ENCODE measurements at regions not wholly inside any gene's neighbourhood (a gene's known extent, or its start where the extent isn't known, plus 50 kb on each side); places are given as distances from the start of the nearest gene placed in this dataset.

- intact Hi-C loops (cut with micrococcal nuclease; ENCODE audit: unreplicated experiment) = loop anchor here (1.0 to 10.0 kb wide), 3 partner anchors 57 to 576 kb away; no protein-coding TSS in a partner anchor
- peaks cover 53% of the 10 kb centered on the region for H3K4me1 Mint-ChIP-seq (ENCODE audit: low read depth, unreplicated experiment)
- no peak overlapping the region for H3K4me3 Mint-ChIP-seq (ENCODE audit: unreplicated experiment)
- CTCF ChIA-PET = no interaction called here
- H3K9me3 ChIP-seq = peaks cover 6% of the 10 kb centered on the region; the same call in 1 of the 2 replicates
- H3K4me3 ChIP-seq (ENCODE audit: low read depth, low read length) = no peak overlapping the region
- no TSS peak for BruUV-seq (replicated peaks)
- POLR2A ChIA-PET = no interaction called here
- peaks cover 34% of the 10 kb centered on the region for H3K4me1 ChIP-seq
- no peak for TF ChIP-seq CTCF (IDR thresholded peaks at IDR 0.05; ENCODE audit: insufficient read depth in 1 of 2, low read depth in 1 of 2, low read length in 1 of 2, severe bottlenecking in 1 of 2, unreplicated experiment in 1 of 2)
- no peaks in the 10 kb centered on the region for H3K36me3 ChIP-seq (ENCODE audit: control insufficient read depth, insufficient read depth, low read length)
- peak overlapping the region; percentile 72 for H3K27ac Mint-ChIP-seq (ENCODE audit: unreplicated experiment)
- no peaks in the 10 kb centered on the region for H3K36me3 Mint-ChIP-seq (ENCODE audit: insufficient read depth, unreplicated experiment)
- H3K27me3 ChIP-seq (replicated peaks; ENCODE audit: control insufficient read depth, insufficient read depth, low read length) = no peaks in the 10 kb centered on the region
- DNase-seq = peak in 1 of 2 experiments; percentile 11
- peaks cover 16% of the 10 kb centered on the region for H3K9me3 Mint-ChIP-seq (ENCODE audit: unreplicated experiment)
- no peaks in the 10 kb centered on the region for H3K27me3 Mint-ChIP-seq (ENCODE audit: insufficient read depth, unreplicated experiment)
Observed at GRCh38 chr1:157368363-157368762, 184.0 kb downstream of the FCRL5 start.

DNA sequence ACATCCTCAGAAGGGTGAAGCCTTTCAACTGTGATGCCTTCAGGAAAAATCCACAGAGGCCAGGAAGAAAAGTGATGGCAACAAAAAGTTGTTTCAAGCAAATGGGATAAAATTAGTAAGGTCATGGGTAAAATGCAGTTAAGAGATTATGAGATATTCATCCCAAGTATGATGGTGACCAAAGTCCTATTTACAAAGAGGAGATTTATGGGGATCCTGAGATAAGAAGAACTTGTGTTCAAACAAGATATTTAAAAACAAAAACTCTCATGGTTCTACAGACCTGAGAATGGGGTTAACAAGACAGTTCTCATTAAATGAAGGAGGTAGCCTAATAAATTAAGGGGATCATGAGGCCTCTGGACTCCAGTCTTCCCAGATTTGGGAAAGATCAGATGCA, 184.4 kb downstream of the FCRL5 start:
- Mint-ChIP-seq H3K4me3 (ENCODE audit: unreplicated experiment) (peak overlapping the region; percentile 35), H3K27ac (ENCODE audit: unreplicated experiment) (peak overlapping the region; percentile 72), H3K36me3 (ENCODE audit: insufficient read depth, unreplicated experiment) (no peaks in the 10 kb centered on the region), H3K4me1 (ENCODE audit: low read depth, unreplicated experiment) (peaks cover 53% of the 10 kb centered on the region), H3K9me3 (ENCODE audit: unreplicated experiment) (peaks cover 16% of the 10 kb centered on the region), H3K27me3 (ENCODE audit: insufficient read depth, unreplicated experiment) (no peaks in the 10 kb centered on the region)
- no peaks in the 10 kb centered on the region for H3K36me3 ChIP-seq (ENCODE audit: control insufficient read depth, insufficient read depth, low read length)
- DNase-seq = no peak
- no peak overlapping the region for H3K4me3 ChIP-seq (ENCODE audit: low read depth, low read length)
- intact Hi-C loops (cut with micrococcal nuclease; ENCODE audit: unreplicated experiment) = loop anchor here (1.0 to 10.0 kb wide), 5 partner anchors 9 to 577 kb away; no protein-coding TSS in a partner anchor
- TF ChIP-seq CTCF (IDR thresholded peaks at IDR 0.05; ENCODE audit: insufficient read depth in 1 of 2, low read depth in 1 of 2, low read length in 1 of 2, severe bottlenecking in 1 of 2, unreplicated experiment in 1 of 2) = no peak
- H3K27me3 ChIP-seq (replicated peaks; ENCODE audit: control insufficient read depth, insufficient read depth, low read length) = no peaks in the 10 kb centered on the region
- H3K9me3 ChIP-seq = peaks cover 6% of the 10 kb centered on the region; the same call in 1 of the 2 replicates
- BruUV-seq (replicated peaks) = no TSS peak
- CTCF ChIA-PET = no interaction called here
- POLR2A ChIA-PET = no interaction called here
- H3K4me1 ChIP-seq = peaks cover 34% of the 10 kb centered on the region

DNA sequence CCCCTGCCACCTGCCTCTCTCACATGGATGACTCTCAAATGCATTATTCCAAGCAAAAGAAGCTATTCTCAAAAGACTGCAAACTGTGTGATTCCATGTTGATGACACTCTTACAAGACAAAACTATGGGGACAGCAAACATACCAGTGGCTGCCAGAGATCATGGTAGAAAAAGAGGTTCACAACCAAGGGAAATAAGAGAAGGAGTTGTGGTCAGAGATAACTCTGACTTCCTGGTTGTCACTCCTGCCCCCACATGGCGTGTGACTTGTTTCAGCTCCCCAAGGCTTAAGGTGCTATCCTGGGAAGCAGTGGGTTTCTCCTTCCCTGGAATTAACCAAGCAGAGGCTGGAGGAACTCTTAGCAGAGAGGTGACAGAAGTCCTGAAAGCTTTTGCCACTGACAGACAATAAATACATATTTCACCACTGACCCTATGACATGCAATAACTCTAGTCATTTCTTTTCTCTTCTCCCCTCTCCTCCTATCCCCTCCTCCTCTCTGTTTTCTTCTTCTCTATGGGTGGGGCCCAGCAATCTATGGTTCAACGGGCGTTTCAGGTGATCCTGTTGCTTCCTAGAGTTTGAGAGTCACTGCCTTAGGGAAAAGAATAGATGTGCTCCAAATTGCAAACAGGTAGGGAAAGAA, 185.1 kb downstream of the FCRL5 start:
- CTCF ChIA-PET = interaction anchor here (1.4 kb wide), 1 partner anchor 213 kb away, joined by 3 read pairs; no protein-coding TSS in a partner anchor

More for the DNA sequence above, 185.1 kb downstream of the FCRL5 start:
- DNase-seq = peak; percentile 12 to 51
- TF ChIP-seq CTCF (IDR thresholded peaks at IDR 0.05; ENCODE audit: insufficient read depth in 1 of 2, low read depth in 1 of 2, low read length in 1 of 2, severe bottlenecking in 1 of 2, unreplicated experiment in 1 of 2) = no peak
- Mint-ChIP-seq H3K4me3 (ENCODE audit: unreplicated experiment) (peak overlapping the region; percentile 35), H3K27ac (ENCODE audit: unreplicated experiment) (peak overlapping the region; percentile 72), H3K27me3 (ENCODE audit: insufficient read depth, unreplicated experiment) (no peaks in the 10 kb centered on the region), H3K4me1 (ENCODE audit: low read depth, unreplicated experiment) (peaks cover 49% of the 10 kb centered on the region), H3K9me3 (ENCODE audit: unreplicated experiment) (peaks cover 16% of the 10 kb centered on the region), H3K36me3 (ENCODE audit: insufficient read depth, unreplicated experiment) (no peaks in the 10 kb centered on the region)
- no peaks in the 10 kb centered on the region for H3K36me3 ChIP-seq (ENCODE audit: control insufficient read depth, insufficient read depth, low read length)
- peaks cover 6% of the 10 kb centered on the region; the same call in 1 of the 2 replicates for H3K9me3 ChIP-seq
- peaks cover 34% of the 10 kb centered on the region for H3K4me1 ChIP-seq
- H3K4me3 ChIP-seq (ENCODE audit: low read depth, low read length) = no peak overlapping the region
- POLR2A ChIA-PET = no interaction called here
- no TSS peak for BruUV-seq (replicated peaks)
- H3K27me3 ChIP-seq (replicated peaks; ENCODE audit: control insufficient read depth, insufficient read depth, low read length) = no peaks in the 10 kb centered on the region
- intact Hi-C loops (cut with micrococcal nuclease; ENCODE audit: unreplicated experiment) = loop anchor here (1.0 to 10.0 kb wide), 3 partner anchors 8 to 578 kb away; no protein-coding TSS in a partner anchor

Data from Caco-2 (cell line).